Right lobe of liver (tissue), 6 donors: ENCODE measurements at regions not wholly inside any gene's neighbourhood (a gene's known extent, or its start where the extent isn't known, plus 50 kb on each side); places are given as distances from the start of the nearest gene placed in this dataset.

Source experiments
- ATAC-seq, 4 donors: fragments of 200-7000 bp; cut with Tn5 transposase; one replicate each; pipeline ENCODE4 v1.9.1; 2020; ENCODE audit warnings: mild to moderate bottlenecking in 4 of 4, moderate library complexity in 4 of 4
- DNase-seq, 3 donors: peaks; one replicate each; pipeline ENCODE4 v3.0.0-alpha.2; 2020
- H3K27ac ChIP-seq, 3 donors: fragments of 200-600 bp; one replicate each; pipeline ENCODE4 v1.8.0; 2022
- H3K27me3 ChIP-seq, 2 donors: fragments of 200-600 bp; one replicate each; pipeline ENCODE4 v1.8.0; 2022
- H3K36me3 ChIP-seq, 4 donors: fragments of 200-600 bp; sonication (generic) in 1 of 4; one replicate each; pipeline versions ENCODE4 v1.5.1 to v1.8.0; 2017 to 2022; ENCODE audit warnings: control low read depth in 1 of 4
- H3K4me1 ChIP-seq, 4 donors: fragments of 200-600 bp; sonication (generic) in 1 of 4; one replicate each; pipeline versions ENCODE4 v1.5.1 to v1.8.0; 2017 to 2022; ENCODE audit warnings: control low read depth in 1 of 4
- H3K4me3 ChIP-seq, 3 donors: fragments of 200-600 bp; one replicate each; pipeline ENCODE4 v1.8.0; 2022
- H3K9me3 ChIP-seq, 4 donors: fragments of 200-600 bp; sonication (generic) in 1 of 4; one replicate each; pipeline versions ENCODE4 v1.5.1 to v1.8.0; 2017 to 2022; ENCODE audit warnings: control low read depth in 1 of 4
- CTCF ChIP-seq, 4 donors: fragments of 200-600 bp in 3 of 4; fragments of 450-650 bp in 1 of 4; IDR thresholded peaks; one replicate each; pipeline versions ENCODE4 v1.5.1 to v1.8.0; 2016 to 2022; ENCODE audit warnings: antibody characterized with exemption in 4 of 4, mild to moderate bottlenecking in 2 of 4
- POLR2A ChIP-seq: fragments of 450-650 bp; IDR thresholded peaks from one replicate; pipeline ENCODE4 v1.6.1; 2017; ENCODE audit warnings: antibody characterized with exemption, mild to moderate bottlenecking
- WGBS: methylation state at CpG from one replicate; pipeline ENCODE4 v1.1.6; 2018; ENCODE audit warnings: low coverage, low lambda C conversion rate; ENCODE audit not compliant: insufficient coverage; ENCODE audit errors: missing lambda C conversion rate; 5-methylcytosine and 5-hydroxymethylcytosine counted together
- intact Hi-C, 2 donors: fragments of 100-400 bp; cut with DNase I; formaldehyde crosslinking; loops; one replicate each; pipeline versions ENCODE4 v1.11.2 to v1.14.1; 2022
- donor health status: DM: no; HTN: yes; CAD: no.
- donor health status: DM: no; HTN: no; CAD: no.
- donor health status: DM: no; HTN: no; CAD: no.
- donor health status: DM: no; HTN: yes; CAD: no.
- donor health status: DM: no; HTN: yes; CAD: no.

- 33% methylated on average over 1 of the region's 1 CpG for WGBS
- TF ChIP-seq POLR2A = no peak
- TF ChIP-seq CTCF (IDR thresholded peaks at IDR 0.05) = no peak
- Histone ChIP-seq H3K36me3 (no peaks in the 10 kb centered on the region), H3K27me3 (no peaks in the 10 kb centered on the region), H3K4me3 (no peak overlapping the region), H3K4me1 (peaks cover 0 to 9% (median 0%) of the 10 kb centered on the region in 4 donors), H3K9me3 (no peaks in the 10 kb centered on the region), H3K27ac (no peak overlapping the region)
- DNase-seq = no peak
- intact Hi-C loops = no loop called here
- ATAC-seq = no peak
Measured at GRCh38 chr5:125698420-125698819, 724.8 kb upstream of the GRAMD2B start.

GRCh38 chr5:125699860-125700259 lies 723.3 kb upstream of the GRAMD2B start:
- no peak overlapping the region for H3K4me3 ChIP-seq
- ATAC-seq = peak in 1 of 4 donors; percentile 50
- no peak for TF ChIP-seq POLR2A
- peaks cover 0 to 9% (median 0%) of the 10 kb centered on the region in 4 donors for H3K4me1 ChIP-seq
- WGBS = 6% methylated on average over 2 of the region's 2 CpGs
- no peak for DNase-seq
- H3K27ac ChIP-seq = no peak overlapping the region
- no peaks in the 10 kb centered on the region for H3K9me3 ChIP-seq
- intact Hi-C loops = no loop called here
- no peaks in the 10 kb centered on the region for H3K36me3 ChIP-seq
- no peaks in the 10 kb centered on the region for H3K27me3 ChIP-seq

- WGBS = 8% methylated on average over 8 of the region's 8 CpGs
- no peaks in the 10 kb centered on the region for H3K36me3 ChIP-seq
- no peak overlapping the region for H3K27ac ChIP-seq
- DNase-seq (no peak), ATAC-seq (peak; percentile 53 to 86 (median 72))
- no peak overlapping the region for H3K4me3 ChIP-seq
- TF ChIP-seq POLR2A (no peak), CTCF (IDR thresholded peaks at IDR 0.05) (no peak)
- H3K4me1 ChIP-seq = peaks cover 0 to 9% (median 0%) of the 10 kb centered on the region in 4 donors
- intact Hi-C loops = no loop called here
- no peaks in the 10 kb centered on the region for H3K27me3 ChIP-seq
- H3K9me3 ChIP-seq = no peaks in the 10 kb centered on the region
Measured at GRCh38 chr5:125700380-125700861, 722.8 kb upstream of the GRAMD2B start.

- intact Hi-C loops = no loop called here
- DNase-seq = no peak
- H3K4me3 ChIP-seq = no peak overlapping the region
Measured at GRCh38 chr5:125703616-125704015, 719.6 kb upstream of the GRAMD2B start.

GRCh38 chr5:125704888-125705287 lies 718.3 kb upstream of the GRAMD2B start:
- H3K9me3 ChIP-seq = no peaks in the 10 kb centered on the region
- no peak overlapping the region for H3K27ac ChIP-seq
- no peak for DNase-seq
- no peaks in the 10 kb centered on the region for H3K27me3 ChIP-seq
- H3K36me3 ChIP-seq = no peaks in the 10 kb centered on the region
- ATAC-seq = no peak
- TF ChIP-seq CTCF (IDR thresholded peaks at IDR 0.05) (no peak), POLR2A (no peak)
- intact Hi-C loops = no loop called here
- no peak overlapping the region for H3K4me3 ChIP-seq
- peaks cover 0 to 5% (median 0%) of the 10 kb centered on the region in 4 donors for H3K4me1 ChIP-seq
- 80% methylated on average over 1 of the region's 1 CpG for WGBS

More at GRCh38 chr5:125703616-125704015, 719.6 kb upstream of the GRAMD2B start:
- TF ChIP-seq POLR2A (no peak), CTCF (IDR thresholded peaks at IDR 0.05) (no peak)
- Histone ChIP-seq H3K27me3 (no peaks in the 10 kb centered on the region), H3K27ac (no peak overlapping the region), H3K9me3 (no peaks in the 10 kb centered on the region), H3K4me1 (peaks cover 0 to 9% (median 0%) of the 10 kb centered on the region in 4 donors), H3K36me3 (no peaks in the 10 kb centered on the region)
- no peak for ATAC-seq
